PFSK-1 (cell line): ENCODE measurements at regions not wholly inside any gene's neighbourhood (a gene's known extent, or its start where the extent isn't known, plus 50 kb on each side); places are given as distances from the start of the nearest gene placed in this dataset.

ENCODE experiments used
- POLR2AphosphoS5 ChIP-seq: IDR thresholded peaks from 2 replicates; pipeline ENCODE4 v1.6.1; 2012; ENCODE audit warnings: low read depth, mild to moderate bottlenecking, control low read depth, low read length, moderate library complexity
- SIN3A ChIP-seq: IDR thresholded peaks from 2 replicates; pipeline ENCODE4 v1.6.1; 2012; ENCODE audit warnings: mild to moderate bottlenecking, low read length, moderate library complexity, borderline replicate concordance; ENCODE audit not compliant: insufficient read depth
- TAF1 ChIP-seq: IDR thresholded peaks from 2 replicates; pipeline ENCODE4 v1.6.1; 2012; ENCODE audit warnings: low read length, control low read depth, borderline replicate concordance; ENCODE audit not compliant: insufficient read depth

- TF ChIP-seq POLR2AphosphoS5 (no peak), TAF1 (no peak), SIN3A (no peak)
Measured at GRCh38 chr5:167528651-167529050, 762.8 kb upstream of the WWC1 start.
